Naive thymus-derived CD4-positive, alpha-beta T cell (primary cell): ENCODE measurements at regions not wholly inside any gene's neighbourhood (a gene's known extent, or its start where the extent isn't known, plus 50 kb on each side); places are given as distances from the start of the nearest gene placed in this dataset.

Source experiments
- ATAC-seq: fragments of 150-1000 bp; cut with Tn5 transposase; 2 replicates; pipeline ENCODE4 v1.10.0; 2021; ENCODE audit warnings: mild to moderate bottlenecking, moderate library complexity
- CTCF ChIA-PET: fragments of 350-600 bp; sonication (Branson Sonifier 250); formaldehyde crosslinking; loops from one replicate; lab custom pipeline; 2021; ENCODE audit warnings: antibody characterized with exemption; lab: Charles Lee
- POLR2A ChIA-PET: fragments of 350-600 bp; sonication (Branson Sonifier 250); formaldehyde crosslinking; loops from one replicate; lab custom pipeline; 2021; ENCODE audit warnings: antibody characterized with exemption, inconsistent platforms; lab: Charles Lee
- DNase-seq, 9 donors: peaks; one replicate each; pipeline versions ENCODE4 v3.0.0 to v3.0.0-alpha.2; 2020 to 2022; ENCODE audit warnings: mixed read lengths in 1 of 9
- H3K27ac ChIP-seq: one replicate; pipeline ENCODE4 v1.7.0; 2013; ENCODE audit warnings: mild to moderate bottlenecking, low read depth, low read length, moderate library complexity
- H3K27me3 ChIP-seq, 2 donors: one replicate each; pipeline ENCODE4 v1.7.0; 2013; ENCODE audit warnings: low read length in 2 of 2, mild to moderate bottlenecking in 2 of 2, moderate library complexity in 2 of 2; ENCODE audit not compliant: control insufficient read depth in 2 of 2, insufficient read depth in 2 of 2
- H3K36me3 ChIP-seq, 3 experiments: 1 replicate in 2 of 3; 2 replicates in 1 of 3; pipeline ENCODE4 v1.7.0; 2013; ENCODE audit warnings: low read length in 3 of 3, mild to moderate bottlenecking in 3 of 3, moderate library complexity in 1 of 3; ENCODE audit not compliant: insufficient read depth in 3 of 3, control insufficient read depth in 2 of 3
- H3K4me1 ChIP-seq, 2 donors: one replicate each; pipeline ENCODE4 v1.7.0; 2013; ENCODE audit warnings: low read length in 2 of 2, mild to moderate bottlenecking in 2 of 2, moderate library complexity in 1 of 2; ENCODE audit not compliant: control insufficient read depth in 2 of 2, insufficient read depth in 2 of 2
- H3K4me3 ChIP-seq: 2 replicates; pipeline ENCODE4 v1.7.0; 2013; ENCODE audit warnings: mild to moderate bottlenecking, low read length
- H3K9me3 ChIP-seq, 3 experiments: 1 replicate in 2 of 3; 2 replicates in 1 of 3; pipeline ENCODE4 v1.7.0; 2013; ENCODE audit warnings: low read length in 3 of 3; ENCODE audit not compliant: control insufficient read depth in 2 of 3
- H3K27ac Mint-ChIP-seq, 9 donors: one replicate each; pipeline ENCODE4 v1.8.0; 2020 to 2022; ENCODE audit warnings: mixed read lengths in 9 of 9, mild to moderate bottlenecking in 8 of 9, moderate library complexity in 5 of 9, inconsistent platforms in 2 of 9
- H3K27me3 Mint-ChIP-seq, 5 donors: one replicate each; pipeline ENCODE4 v1.8.0; 2021 to 2022; ENCODE audit warnings: mixed read lengths in 5 of 5, mild to moderate bottlenecking in 1 of 5
- H3K36me3 Mint-ChIP-seq, 5 donors: one replicate each; pipeline ENCODE4 v1.8.0; 2020 to 2022; ENCODE audit warnings: mixed read lengths in 5 of 5, mild to moderate bottlenecking in 3 of 5, inconsistent platforms in 1 of 5
- H3K4me1 Mint-ChIP-seq, 7 donors: one replicate each; pipeline ENCODE4 v1.8.0; 2020 to 2022; ENCODE audit warnings: mixed read lengths in 7 of 7, mild to moderate bottlenecking in 3 of 7, inconsistent platforms in 1 of 7
- H3K4me3 Mint-ChIP-seq, 10 donors: one replicate each; pipeline ENCODE4 v1.8.0; 2020 to 2022; ENCODE audit warnings: mild to moderate bottlenecking in 10 of 10, mixed read lengths in 10 of 10, moderate library complexity in 6 of 10, inconsistent platforms in 2 of 10
- H3K9me3 Mint-ChIP-seq, 11 donors: one replicate each; pipeline ENCODE4 v1.8.0; 2020 to 2022; ENCODE audit warnings: mixed read lengths in 11 of 11, mild to moderate bottlenecking in 4 of 11, inconsistent platforms in 1 of 11, moderate library complexity in 1 of 11
- intact Hi-C, 2 donors: fragments of 100-400 bp; cut with micrococcal nuclease; formaldehyde crosslinking; loops; one replicate each; pipeline ENCODE4 v1.15.1; 2023

DNA sequence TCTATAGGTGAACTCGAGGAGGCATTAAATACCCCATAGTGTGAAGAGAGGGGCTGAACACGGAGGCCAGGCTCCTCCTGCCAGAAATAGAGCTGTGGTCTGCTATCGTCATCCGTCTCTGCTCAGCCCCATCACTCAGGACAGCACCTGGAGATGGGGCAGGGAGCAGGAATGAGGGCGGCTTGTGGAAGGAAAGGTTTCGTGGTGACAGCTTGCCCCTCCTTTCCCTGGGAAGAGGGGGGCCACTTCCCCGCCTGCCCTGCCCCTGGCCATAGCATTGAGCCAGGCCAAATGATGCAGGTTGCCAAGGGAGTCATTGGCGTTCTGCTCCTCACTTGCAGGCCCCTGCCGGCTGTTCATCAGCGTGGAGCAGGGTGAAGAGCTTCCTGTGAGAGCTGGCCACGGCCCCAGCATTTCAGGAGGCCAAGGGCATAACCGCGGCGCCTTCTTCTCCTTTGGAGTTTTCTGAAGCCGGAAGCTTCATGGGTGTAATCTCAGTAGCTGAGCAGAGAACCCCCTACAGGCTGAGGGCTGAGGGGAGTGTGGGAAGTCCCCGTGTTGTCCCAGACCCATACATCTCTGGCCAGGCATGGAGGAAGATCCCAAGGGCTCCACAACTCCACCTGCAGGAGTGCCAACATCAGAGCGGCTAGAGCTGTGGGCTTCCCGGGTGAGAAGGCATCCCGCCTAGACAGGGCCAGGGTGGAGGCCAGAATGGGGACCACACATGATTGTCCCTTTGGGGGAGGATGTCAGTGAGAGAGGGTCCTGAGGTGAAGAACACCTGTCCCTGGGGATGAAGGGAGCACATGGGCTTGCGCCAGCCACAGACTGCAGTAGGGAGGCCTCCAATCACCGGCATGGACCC, 112.5 kb upstream of the GLI2 start:
- no peak for DNase-seq
- intact Hi-C loops = no loop called here
- POLR2A ChIA-PET = no interaction called here
- H3K27ac ChIP-seq = no peak overlapping the region
- Mint-ChIP-seq H3K36me3 (no peaks in the 10 kb centered on the region), H3K4me1 (no peaks in the 10 kb centered on the region), H3K9me3 (peaks cover 0 to 3% (median 0%) of the 10 kb centered on the region in 11 donors), H3K4me3 (no peak overlapping the region), H3K27ac (peak overlapping the region in 1 of 9 donors; percentile 73), H3K27me3 (peaks cover 0 to 20% (median 4%) of the 10 kb centered on the region in 5 donors)
- H3K36me3 ChIP-seq = no peaks in the 10 kb centered on the region
- CTCF ChIA-PET = no interaction called here
- no peaks in the 10 kb centered on the region for H3K27me3 ChIP-seq
- H3K4me3 ChIP-seq = no peak overlapping the region
- no peaks in the 10 kb centered on the region for H3K9me3 ChIP-seq
- no peaks in the 10 kb centered on the region for H3K4me1 ChIP-seq
- ATAC-seq = no peak

DNA sequence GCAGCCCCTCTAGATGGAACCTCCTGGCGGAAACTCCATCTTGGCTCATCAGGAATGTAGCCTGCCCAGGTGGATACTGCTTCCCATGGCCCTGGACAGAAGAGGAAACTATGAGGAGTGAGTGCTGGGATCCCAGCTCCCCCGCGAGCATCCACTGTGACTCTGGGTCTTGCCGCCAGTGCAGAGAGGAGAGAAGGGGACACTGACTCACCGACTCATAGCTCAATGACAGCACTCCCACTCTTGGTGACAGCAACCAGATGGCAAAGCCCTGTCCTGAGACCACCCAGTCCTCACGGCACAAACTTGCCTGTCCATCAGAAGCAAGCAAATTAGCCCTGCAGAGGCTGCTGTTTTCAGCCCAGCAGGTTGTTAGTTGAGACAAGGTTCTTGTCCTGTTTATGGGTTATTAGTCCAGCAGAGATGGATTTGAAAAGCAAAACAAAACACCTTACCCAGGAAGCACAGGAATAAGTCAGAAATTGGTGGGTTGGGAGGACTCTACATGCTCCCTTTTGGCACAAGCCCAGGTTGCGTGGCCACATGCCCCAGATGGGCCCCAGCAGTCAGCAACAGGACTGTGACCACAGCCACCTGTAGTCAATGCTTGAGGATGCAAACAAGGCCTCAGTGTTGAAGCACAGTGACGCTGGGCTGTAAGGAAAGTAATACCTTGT, 111.5 kb upstream of the GLI2 start:
- Histone ChIP-seq H3K4me3 (no peak overlapping the region), H3K4me1 (no peaks in the 10 kb centered on the region), H3K27me3 (no peaks in the 10 kb centered on the region), H3K36me3 (no peaks in the 10 kb centered on the region), H3K9me3 (no peaks in the 10 kb centered on the region), H3K27ac (no peak overlapping the region)
- intact Hi-C loops = no loop called here
- no peak overlapping the region for H3K4me3 Mint-ChIP-seq
- no peak overlapping the region for H3K27ac Mint-ChIP-seq
- H3K9me3 Mint-ChIP-seq = peaks cover 0 to 5% (median 0%) of the 10 kb centered on the region in 11 donors
- no peaks in the 10 kb centered on the region for H3K36me3 Mint-ChIP-seq
- H3K4me1 Mint-ChIP-seq = no peaks in the 10 kb centered on the region
- peaks cover 0 to 27% (median 4%) of the 10 kb centered on the region in 5 donors for H3K27me3 Mint-ChIP-seq
- DNase-seq = no peak
- no peak for ATAC-seq
- ChIA-PET POLR2A (no interaction called here), CTCF (no interaction called here)

DNA sequence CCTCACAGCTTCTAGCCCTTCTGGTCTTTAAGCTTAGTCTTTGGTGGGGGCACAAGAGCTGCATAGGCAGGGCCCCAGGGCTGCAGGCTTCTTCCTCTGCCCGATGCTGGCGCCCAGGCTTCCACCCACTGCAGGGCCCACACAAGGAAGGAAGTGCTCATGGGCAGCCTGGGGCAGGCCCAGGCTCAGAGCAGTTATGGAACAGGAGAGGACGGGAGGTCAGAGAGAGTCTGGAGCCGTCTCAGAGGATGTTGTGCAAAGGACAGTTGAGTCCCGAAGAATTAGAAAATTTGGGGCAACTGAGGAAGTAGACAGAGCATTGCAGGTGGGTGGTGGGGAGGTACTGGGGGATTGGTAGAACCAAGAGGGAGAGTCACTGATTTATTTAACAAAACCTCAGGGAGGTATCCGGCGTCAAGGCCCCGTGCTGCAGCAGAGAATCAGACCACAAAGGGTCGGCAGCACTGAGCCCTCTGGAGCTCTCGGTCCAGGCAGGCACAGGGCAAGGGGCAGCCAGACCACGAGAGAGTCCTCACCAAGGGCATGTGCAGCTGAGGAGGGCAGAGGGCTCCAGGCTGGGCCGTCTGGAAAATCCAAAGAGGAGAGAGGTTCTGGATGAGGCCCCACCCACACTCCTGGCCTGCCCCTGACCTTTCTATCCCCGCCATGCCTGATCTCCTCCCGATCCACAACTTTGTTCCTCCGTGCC, 110.8 kb upstream of the GLI2 start:
- Mint-ChIP-seq H3K27me3 (peaks cover 0 to 27% (median 4%) of the 10 kb centered on the region in 5 donors), H3K4me3 (no peak overlapping the region), H3K27ac (no peak overlapping the region), H3K36me3 (no peaks in the 10 kb centered on the region), H3K9me3 (peaks cover 0 to 5% (median 0%) of the 10 kb centered on the region in 11 donors), H3K4me1 (no peaks in the 10 kb centered on the region)
- no peaks in the 10 kb centered on the region for H3K9me3 ChIP-seq
- intact Hi-C loops = no loop called here
- H3K4me3 ChIP-seq = no peak overlapping the region
- no peaks in the 10 kb centered on the region for H3K36me3 ChIP-seq
- ATAC-seq = no peak
- no peaks in the 10 kb centered on the region for H3K4me1 ChIP-seq
- CTCF ChIA-PET = no interaction called here
- no peak overlapping the region for H3K27ac ChIP-seq
- POLR2A ChIA-PET = no interaction called here
- no peaks in the 10 kb centered on the region for H3K27me3 ChIP-seq
- no peak for DNase-seq

DNA sequence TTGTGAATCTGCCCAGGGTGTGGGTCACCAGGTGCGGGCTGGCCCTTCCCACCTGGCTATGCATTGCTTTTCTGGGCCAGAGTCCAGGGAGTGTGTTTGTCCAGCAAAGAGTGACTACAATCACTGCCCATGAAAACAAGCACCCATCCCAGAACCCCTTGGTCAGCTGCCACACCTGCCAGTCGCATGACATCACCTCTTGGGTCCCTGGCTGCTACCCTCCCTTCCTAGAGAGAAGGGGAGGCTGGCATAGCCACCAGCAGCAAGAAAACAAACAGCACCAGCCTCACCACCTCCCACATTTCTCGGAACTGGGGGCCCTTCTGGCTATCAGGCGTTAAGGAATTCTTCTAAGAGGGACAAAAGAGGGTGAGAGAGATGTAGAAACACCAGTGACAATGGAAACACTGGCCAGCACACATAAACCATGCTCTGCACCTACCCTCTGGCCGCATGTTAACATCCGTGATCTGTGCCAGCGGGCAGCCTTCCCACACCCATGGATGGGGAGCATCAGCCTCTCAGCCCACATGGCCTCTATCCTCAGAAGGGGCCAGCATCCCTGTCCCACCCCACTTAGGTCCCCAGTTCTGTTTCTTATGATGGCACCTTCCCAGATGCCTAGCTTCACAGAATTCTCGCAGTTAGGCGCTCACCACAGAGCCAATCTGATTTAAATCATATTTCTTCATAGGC, 109.7 kb upstream of the GLI2 start:
- Mint-ChIP-seq H3K27me3 (peaks cover 0 to 27% (median 4%) of the 10 kb centered on the region in 5 donors), H3K27ac (no peak overlapping the region), H3K4me1 (no peaks in the 10 kb centered on the region), H3K36me3 (no peaks in the 10 kb centered on the region), H3K9me3 (peaks cover 0 to 5% (median 0%) of the 10 kb centered on the region in 11 donors), H3K4me3 (no peak overlapping the region)
- Histone ChIP-seq H3K36me3 (no peaks in the 10 kb centered on the region), H3K4me1 (no peaks in the 10 kb centered on the region), H3K27ac (no peak overlapping the region), H3K27me3 (no peaks in the 10 kb centered on the region), H3K4me3 (no peak overlapping the region), H3K9me3 (no peaks in the 10 kb centered on the region)
- intact Hi-C loops = no loop called here
- DNase-seq (no peak), ATAC-seq (no peak)
- ChIA-PET POLR2A (no interaction called here), CTCF (no interaction called here)

DNA sequence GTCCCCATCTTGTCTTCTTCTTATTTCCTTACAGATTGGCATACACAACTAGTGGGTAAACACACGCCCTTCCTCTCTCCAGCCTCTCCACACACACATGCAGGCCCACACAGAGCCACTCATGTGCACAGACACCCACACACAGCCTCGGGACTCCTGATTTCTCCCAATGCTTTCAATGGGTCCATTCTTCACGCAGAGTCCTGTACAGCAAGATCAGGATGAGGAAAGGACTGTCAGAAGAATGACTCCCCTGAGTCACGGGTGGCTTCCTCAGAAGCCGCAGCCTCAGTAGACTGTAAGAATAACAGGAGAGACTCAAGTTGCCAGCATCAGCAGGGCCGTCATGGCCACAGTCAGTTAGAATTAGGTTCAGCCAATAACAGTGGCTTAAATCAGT, 109.1 kb upstream of the GLI2 start:
- no peak overlapping the region for H3K27ac ChIP-seq
- H3K36me3 ChIP-seq = no peaks in the 10 kb centered on the region
- H3K4me1 Mint-ChIP-seq = no peaks in the 10 kb centered on the region
- intact Hi-C loops = no loop called here
- H3K27ac Mint-ChIP-seq = no peak overlapping the region
- ChIA-PET CTCF (no interaction called here), POLR2A (interaction anchor here (0.7 kb wide), 1 partner anchor 1206 kb away, joined by 3 read pairs; no protein-coding TSS in a partner anchor)
- H3K4me1 ChIP-seq = no peaks in the 10 kb centered on the region
- ATAC-seq = no peak
- peaks cover 0 to 5% (median 0%) of the 10 kb centered on the region in 11 donors for H3K9me3 Mint-ChIP-seq
- H3K27me3 Mint-ChIP-seq = peaks cover 0 to 27% (median 4%) of the 10 kb centered on the region in 5 donors
- H3K9me3 ChIP-seq = no peaks in the 10 kb centered on the region
- no peak for DNase-seq
- H3K4me3 Mint-ChIP-seq = no peak overlapping the region
- no peak overlapping the region for H3K4me3 ChIP-seq
- no peaks in the 10 kb centered on the region for H3K27me3 ChIP-seq
- no peaks in the 10 kb centered on the region for H3K36me3 Mint-ChIP-seq

DNA sequence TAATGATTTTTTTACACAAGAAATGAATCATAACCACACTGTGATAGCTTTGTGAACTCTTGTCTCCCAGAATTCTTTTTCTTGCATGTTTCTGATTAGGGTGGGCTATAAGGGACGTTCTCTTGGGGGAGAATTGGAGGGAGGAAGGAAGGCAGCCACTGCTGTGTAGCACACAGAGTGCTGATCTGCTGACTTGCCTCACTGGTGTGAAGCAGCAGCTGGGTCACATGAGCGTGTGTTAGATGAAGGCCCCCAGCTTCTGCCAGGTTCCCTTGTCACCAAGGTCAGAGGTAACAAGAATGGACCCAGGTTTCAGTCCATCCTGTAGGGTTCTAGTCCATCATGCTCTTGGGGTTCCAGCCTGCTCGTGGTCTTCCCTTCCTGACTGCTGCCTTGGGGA, 107.4 kb upstream of the GLI2 start:
- DNase-seq (no peak), ATAC-seq (no peak)
- Histone ChIP-seq H3K4me1 (no peaks in the 10 kb centered on the region), H3K27ac (no peak overlapping the region), H3K27me3 (no peaks in the 10 kb centered on the region), H3K4me3 (no peak overlapping the region), H3K36me3 (no peaks in the 10 kb centered on the region), H3K9me3 (no peaks in the 10 kb centered on the region)
- H3K9me3 Mint-ChIP-seq = peaks cover 0 to 5% (median 0%) of the 10 kb centered on the region in 11 donors
- ChIA-PET POLR2A (no interaction called here), CTCF (no interaction called here)
- H3K36me3 Mint-ChIP-seq = no peaks in the 10 kb centered on the region
- H3K27ac Mint-ChIP-seq = no peak overlapping the region
- no peak overlapping the region for H3K4me3 Mint-ChIP-seq
- H3K4me1 Mint-ChIP-seq = no peaks in the 10 kb centered on the region
- intact Hi-C loops = no loop called here
- peaks cover 0 to 27% (median 4%) of the 10 kb centered on the region in 5 donors for H3K27me3 Mint-ChIP-seq
